Testis (tissue), 2 donors: ENCODE measurements at regions not wholly inside any gene's neighbourhood (a gene's known extent, or its start where the extent isn't known, plus 50 kb on each side); places are given as distances from the start of the nearest gene placed in this dataset.

Experiments used
- DNase-seq: peaks from one replicate; pipeline ENCODE4 v3.0.0-alpha.2; 2019
- H3K27ac ChIP-seq, 2 donors: fragments of 200-600 bp; sonication (generic); one replicate each; pipeline ENCODE4 v1.5.1; 2019
- H3K27me3 ChIP-seq: fragments of 200-600 bp; sonication (generic); one replicate; pipeline ENCODE4 v1.5.1; 2019
- H3K36me3 ChIP-seq: fragments of 200-600 bp; sonication (generic); one replicate; pipeline ENCODE4 v1.5.1; 2017; ENCODE audit warnings: low read depth; ENCODE audit errors: missing control alignments
- H3K4me1 ChIP-seq: fragments of 200-600 bp; sonication (generic); one replicate; pipeline ENCODE4 v1.5.1; 2019
- H3K4me3 ChIP-seq, 2 donors: fragments of 200-600 bp; sonication (generic); one replicate each; pipeline ENCODE4 v1.5.1; 2017 to 2019
- H3K9me3 ChIP-seq: fragments of 200-600 bp; sonication (generic); one replicate; pipeline ENCODE4 v1.5.1; 2017
- CTCF ChIP-seq, 3 experiments: fragments of 450-650 bp in 2 of 3; fragments of 200-600 bp in 1 of 3; sonication (generic) in 1 of 3; IDR thresholded peaks; one replicate each; pipeline ENCODE4 v1.5.1; 2016 to 2019; ENCODE audit warnings: antibody characterized with exemption in 3 of 3, mild to moderate bottlenecking in 2 of 3, moderate library complexity in 1 of 3
- POLR2A ChIP-seq: fragments of 450-650 bp; IDR thresholded peaks from one replicate; pipeline ENCODE4 v1.6.1; 2017; ENCODE audit warnings: antibody characterized with exemption, mild to moderate bottlenecking, moderate library complexity
- WGBS, 2 donors: methylation state at CpG; one replicate each; pipeline ENCODE4 v1.1.5; 2018; 5-methylcytosine and 5-hydroxymethylcytosine counted together
- intact Hi-C: fragments of 100-400 bp; cut with DNase I; formaldehyde crosslinking; loops from one replicate; pipeline ENCODE4 v1.15.1; 2023; ENCODE audit warnings: low total_unique reads

DNA sequence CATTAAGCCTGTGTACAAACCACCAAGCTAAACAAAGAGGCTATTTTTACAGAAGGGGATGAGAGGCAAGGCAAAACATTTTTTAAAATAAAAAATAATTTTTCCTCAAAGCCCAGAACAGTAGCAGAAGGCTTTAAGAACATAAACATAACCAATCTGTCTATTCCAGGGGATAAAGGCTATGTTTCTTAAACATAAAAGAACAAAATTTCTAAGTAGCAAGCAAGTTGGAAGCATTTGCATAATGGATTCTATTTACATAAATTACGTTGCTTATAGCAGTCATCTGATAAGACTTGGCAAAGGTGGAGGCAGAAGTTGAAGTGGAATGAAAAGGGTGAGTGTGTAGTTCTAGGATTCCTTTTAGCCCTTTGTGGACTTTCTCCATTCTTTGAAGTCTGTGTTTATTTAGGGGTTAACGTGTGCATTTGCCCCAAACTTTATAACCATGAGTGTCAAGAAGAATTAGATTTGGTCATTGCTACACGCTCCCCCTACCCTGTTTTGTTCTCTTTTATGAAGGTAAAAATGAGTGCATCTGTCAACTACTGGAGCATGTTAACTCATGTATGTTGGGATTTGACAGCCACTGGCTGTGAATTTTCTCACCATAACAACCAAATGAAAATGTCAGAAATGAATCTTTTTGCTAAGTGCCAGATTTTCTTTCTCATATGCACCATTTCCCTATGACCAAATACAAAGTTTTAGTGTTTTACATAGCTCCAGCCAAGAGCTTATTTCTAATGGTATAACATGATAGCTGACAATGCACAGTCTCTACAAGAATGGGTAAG, 378.4 kb upstream of the IGFBP7 start:
- no peak for TF ChIP-seq POLR2A
- TF ChIP-seq CTCF (IDR thresholded peaks at IDR 0.05), result no peak
- no peaks in the 10 kb centered on the region for H3K4me1 ChIP-seq
- H3K9me3 ChIP-seq, result no peaks in the 10 kb centered on the region
- no peak overlapping the region for H3K27ac ChIP-seq
- 74 to 80% methylated on average over 3 of the region's 3 CpGs for WGBS, 2 donors
- no peaks in the 10 kb centered on the region for H3K36me3 ChIP-seq
- H3K4me3 ChIP-seq, result no peak overlapping the region
- DNase-seq, result no peak
- H3K27me3 ChIP-seq, result no peaks in the 10 kb centered on the region
- intact Hi-C loops, result no loop called here

DNA sequence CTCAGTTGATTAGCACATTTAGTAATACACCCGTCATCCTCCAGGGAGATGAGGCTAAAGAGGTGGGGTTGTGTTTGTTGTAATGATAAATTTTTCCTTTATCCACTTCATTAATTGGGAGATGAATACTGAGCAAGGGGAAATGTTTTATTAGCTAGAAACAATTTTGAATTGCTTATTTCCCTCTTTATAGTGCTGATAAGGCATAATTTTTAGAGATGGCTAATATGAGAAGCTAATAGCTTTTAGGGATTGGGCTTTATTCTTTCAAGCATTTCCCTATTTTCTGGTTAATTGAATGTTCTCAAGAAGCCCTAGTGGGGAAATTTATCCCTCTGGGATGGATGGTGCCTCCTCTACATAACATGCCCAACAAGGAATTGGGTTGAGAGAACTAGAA, 365.2 kb upstream of the IGFBP7 start:
- DNase-seq, result no peak
- intact Hi-C loops, result no loop called here
- no peak for TF ChIP-seq POLR2A
- no peak for TF ChIP-seq CTCF (IDR thresholded peaks at IDR 0.05)
- Histone ChIP-seq H3K27me3 (no peaks in the 10 kb centered on the region), H3K27ac (no peak overlapping the region), H3K9me3 (no peaks in the 10 kb centered on the region), H3K4me1 (no peaks in the 10 kb centered on the region), H3K36me3 (no peaks in the 10 kb centered on the region), H3K4me3 (no peak overlapping the region)
- 84 to 100% methylated on average over 1 of the region's 1 CpG for WGBS, 2 donors

DNA sequence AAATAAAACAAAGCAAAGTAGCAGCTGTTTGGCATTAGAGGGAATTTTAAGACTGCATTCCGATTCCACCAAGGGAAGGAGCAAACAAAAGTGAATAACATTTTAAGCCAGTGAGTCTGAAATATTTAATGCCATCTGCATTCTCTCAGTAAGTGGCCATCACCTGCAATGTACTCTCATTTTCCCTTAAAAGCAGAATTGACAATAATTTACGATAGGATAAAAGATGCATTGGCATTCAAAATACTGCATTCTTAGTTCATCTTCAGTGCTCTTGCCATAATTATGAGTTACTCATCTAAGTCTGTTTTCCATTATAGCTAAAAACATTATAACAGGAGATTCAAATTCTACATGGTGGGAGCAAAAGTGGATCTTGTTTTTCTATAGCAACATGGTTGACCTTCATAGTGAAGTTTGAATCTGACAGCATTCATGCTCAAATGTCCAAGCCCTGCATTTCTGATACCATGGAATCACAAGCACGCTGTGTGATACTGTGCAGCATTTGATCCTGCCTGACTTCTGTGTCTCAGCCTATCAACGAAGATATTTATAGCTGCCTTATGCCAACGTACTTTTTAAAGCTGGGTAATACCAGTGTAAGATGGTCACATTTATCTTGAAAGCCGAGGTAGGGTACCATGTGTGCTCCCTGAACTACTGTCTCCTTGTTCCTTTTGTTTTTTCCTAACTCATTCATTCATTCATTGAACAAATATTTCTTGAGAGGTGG, 355.3 kb upstream of the IGFBP7 start:
- no peaks in the 10 kb centered on the region for H3K4me1 ChIP-seq
- no peak overlapping the region for H3K4me3 ChIP-seq
- DNase-seq, result no peak
- TF ChIP-seq POLR2A, result no peak
- no peaks in the 10 kb centered on the region for H3K9me3 ChIP-seq
- H3K36me3 ChIP-seq, result no peaks in the 10 kb centered on the region
- intact Hi-C loops, result no loop called here
- no peaks in the 10 kb centered on the region for H3K27me3 ChIP-seq
- no peak overlapping the region for H3K27ac ChIP-seq
- WGBS, 2 donors, result 74 to 80% methylated on average over 6 of the region's 6 CpGs

- Histone ChIP-seq H3K9me3 (no peaks in the 10 kb centered on the region), H3K27me3 (no peaks in the 10 kb centered on the region), H3K27ac (no peak overlapping the region), H3K4me3 (no peak overlapping the region), H3K36me3 (no peaks in the 10 kb centered on the region), H3K4me1 (no peaks in the 10 kb centered on the region)
- WGBS, 2 donors, result 56 to 64% methylated on average over 1 of the region's 1 CpG
- DNase-seq, result no peak
- TF ChIP-seq POLR2A (no peak), CTCF (IDR thresholded peaks at IDR 0.05) (no peak)
- intact Hi-C loops, result no loop called here
These were observed 352.7 kb upstream of the IGFBP7 start for GRCh38 chr4:57462843-57463242.

DNA sequence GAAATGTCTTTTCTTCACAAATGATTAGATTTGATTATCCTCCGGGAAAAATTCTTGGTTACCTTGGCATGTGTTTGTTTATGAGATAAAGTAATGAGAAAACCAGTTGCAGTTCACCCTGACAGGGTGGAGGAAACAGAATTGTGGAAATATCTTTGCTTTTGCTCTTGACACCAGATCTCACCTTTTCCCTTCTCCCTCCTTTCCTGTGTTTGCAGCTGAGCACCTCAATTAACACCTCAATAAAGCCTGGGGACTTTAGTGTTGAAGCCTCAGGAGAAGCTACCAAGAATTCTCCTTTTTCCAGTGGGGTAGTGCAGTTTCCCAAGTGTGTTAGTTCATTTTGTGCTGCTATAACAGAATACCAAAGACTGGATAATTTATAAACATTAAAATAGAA, 350.8 kb upstream of the IGFBP7 start:
- intact Hi-C loops, result no loop called here
- DNase-seq, result no peak
- H3K27ac ChIP-seq, result no peak overlapping the region
- no peak overlapping the region for H3K4me3 ChIP-seq
- WGBS, 2 donors, result 43 to 74% methylated on average over 1 of the region's 1 CpG
- H3K36me3 ChIP-seq, result no peaks in the 10 kb centered on the region
- no peaks in the 10 kb centered on the region for H3K4me1 ChIP-seq
- TF ChIP-seq CTCF (IDR thresholded peaks at IDR 0.05), result no peak
- TF ChIP-seq POLR2A, result no peak
- no peaks in the 10 kb centered on the region for H3K9me3 ChIP-seq
- H3K27me3 ChIP-seq, result no peaks in the 10 kb centered on the region
